IPS-18a (cell line): ENCODE measurements at regions not wholly inside any gene's neighbourhood (a gene's known extent, or its start where the extent isn't known, plus 50 kb on each side); places are given as distances from the start of the nearest gene placed in this dataset.

Source experiments
- H3K27ac ChIP-seq: one replicate; pipeline ENCODE4 v1.5.1; 2013; ENCODE audit warnings: low read length
- H3K27me3 ChIP-seq: one replicate; pipeline ENCODE4 v1.6.1; 2013; ENCODE audit warnings: mild to moderate bottlenecking, low read length; ENCODE audit not compliant: control insufficient read depth, insufficient read depth
- H3K36me3 ChIP-seq: one replicate; pipeline ENCODE4 v1.6.1; 2013; ENCODE audit warnings: low read depth, low read length; ENCODE audit not compliant: control insufficient read depth
- H3K4me1 ChIP-seq: one replicate; pipeline ENCODE4 v1.6.1; 2013; ENCODE audit warnings: low read depth, low read length; ENCODE audit not compliant: control insufficient read depth
- H3K4me3 ChIP-seq: one replicate; pipeline ENCODE4 v1.5.1; 2013; ENCODE audit warnings: low read length
- H3K9ac ChIP-seq: one replicate; pipeline ENCODE4 v1.6.1; 2013; ENCODE audit warnings: mild to moderate bottlenecking, low read length, moderate library complexity
- H3K9me3 ChIP-seq: one replicate; pipeline ENCODE4 v1.6.1; 2013; ENCODE audit warnings: low read depth, low read length; ENCODE audit not compliant: control insufficient read depth

- H3K4me3 ChIP-seq: no peak overlapping the region
These were observed 1111.9 kb upstream of the GYPC start for GRCh38 chr2:125543968-125544514.

GRCh38 chr2:125553768-125554167 lies 1102.2 kb upstream of the GYPC start:
- no peak overlapping the region for H3K4me3 ChIP-seq
- H3K27ac ChIP-seq: no peak overlapping the region
- no peak overlapping the region for H3K9ac ChIP-seq
- H3K9me3 ChIP-seq: no peaks in the 10 kb centered on the region
- no peaks in the 10 kb centered on the region for H3K27me3 ChIP-seq
- H3K36me3 ChIP-seq: no peaks in the 10 kb centered on the region
- H3K4me1 ChIP-seq: no peaks in the 10 kb centered on the region

More at GRCh38 chr2:125543968-125544514, 1111.9 kb upstream of the GYPC start:
- H3K27me3 ChIP-seq: no peaks in the 10 kb centered on the region
- no peaks in the 10 kb centered on the region for H3K9me3 ChIP-seq
- H3K4me1 ChIP-seq: no peaks in the 10 kb centered on the region
- H3K27ac ChIP-seq: no peak overlapping the region
- H3K36me3 ChIP-seq: no peaks in the 10 kb centered on the region
- H3K9ac ChIP-seq: no peak overlapping the region

GRCh38 chr2:125554956-125555355 lies 1101.0 kb upstream of the GYPC start:
- Histone ChIP-seq H3K36me3 (no peaks in the 10 kb centered on the region), H3K27ac (no peak overlapping the region), H3K4me3 (no peak overlapping the region), H3K27me3 (no peaks in the 10 kb centered on the region), H3K4me1 (no peaks in the 10 kb centered on the region), H3K9me3 (no peaks in the 10 kb centered on the region), H3K9ac (no peak overlapping the region)

- H3K27me3 ChIP-seq: no peaks in the 10 kb centered on the region
- H3K27ac ChIP-seq: no peak overlapping the region
- H3K9me3 ChIP-seq: no peaks in the 10 kb centered on the region
- H3K36me3 ChIP-seq: no peaks in the 10 kb centered on the region
- H3K9ac ChIP-seq: no peak overlapping the region
- no peaks in the 10 kb centered on the region for H3K4me1 ChIP-seq
- no peak overlapping the region for H3K4me3 ChIP-seq
These were observed 1096.8 kb upstream of the GYPC start for GRCh38 chr2:125559186-125559585.

GRCh38 chr2:125560855-125561254 lies 1095.1 kb upstream of the GYPC start:
- no peak overlapping the region for H3K4me3 ChIP-seq
- H3K27me3 ChIP-seq: no peaks in the 10 kb centered on the region
- no peak overlapping the region for H3K9ac ChIP-seq
- H3K36me3 ChIP-seq: no peaks in the 10 kb centered on the region
- no peak overlapping the region for H3K27ac ChIP-seq
- no peaks in the 10 kb centered on the region for H3K9me3 ChIP-seq
- no peaks in the 10 kb centered on the region for H3K4me1 ChIP-seq

- H3K4me3 ChIP-seq: no peak overlapping the region
- H3K36me3 ChIP-seq: no peaks in the 10 kb centered on the region
- H3K9me3 ChIP-seq: no peaks in the 10 kb centered on the region
- H3K4me1 ChIP-seq: no peaks in the 10 kb centered on the region
- no peaks in the 10 kb centered on the region for H3K27me3 ChIP-seq
- no peak overlapping the region for H3K9ac ChIP-seq
- no peak overlapping the region for H3K27ac ChIP-seq
These were observed 1094.7 kb upstream of the GYPC start for GRCh38 chr2:125561302-125561701.

- Histone ChIP-seq H3K9me3 (no peaks in the 10 kb centered on the region), H3K27ac (no peak overlapping the region), H3K9ac (no peak overlapping the region), H3K4me3 (no peak overlapping the region), H3K4me1 (no peaks in the 10 kb centered on the region), H3K36me3 (no peaks in the 10 kb centered on the region), H3K27me3 (no peaks in the 10 kb centered on the region)
These were observed 1093.0 kb upstream of the GYPC start for GRCh38 chr2:125562924-125563323.

- no peaks in the 10 kb centered on the region for H3K36me3 ChIP-seq
- no peaks in the 10 kb centered on the region for H3K27me3 ChIP-seq
- no peak overlapping the region for H3K27ac ChIP-seq
- no peaks in the 10 kb centered on the region for H3K4me1 ChIP-seq
- no peak overlapping the region for H3K4me3 ChIP-seq
- no peak overlapping the region for H3K9ac ChIP-seq
- no peaks in the 10 kb centered on the region for H3K9me3 ChIP-seq
These were observed 1091.5 kb upstream of the GYPC start for GRCh38 chr2:125564471-125564870.

- Histone ChIP-seq H3K9me3 (no peaks in the 10 kb centered on the region), H3K36me3 (no peaks in the 10 kb centered on the region), H3K27ac (no peak overlapping the region), H3K27me3 (no peaks in the 10 kb centered on the region), H3K4me3 (no peak overlapping the region), H3K9ac (no peak overlapping the region), H3K4me1 (no peaks in the 10 kb centered on the region)
These were observed 1089.5 kb upstream of the GYPC start for GRCh38 chr2:125566422-125566821.

GRCh38 chr2:125567100-125567499 lies 1088.9 kb upstream of the GYPC start:
- no peaks in the 10 kb centered on the region for H3K4me1 ChIP-seq
- no peaks in the 10 kb centered on the region for H3K27me3 ChIP-seq
- no peak overlapping the region for H3K4me3 ChIP-seq
- no peaks in the 10 kb centered on the region for H3K36me3 ChIP-seq
- H3K9me3 ChIP-seq: no peaks in the 10 kb centered on the region
- no peak overlapping the region for H3K27ac ChIP-seq
- no peak overlapping the region for H3K9ac ChIP-seq

GRCh38 chr2:125572660-125573059 lies 1083.3 kb upstream of the GYPC start:
- Histone ChIP-seq H3K9me3 (no peaks in the 10 kb centered on the region), H3K27me3 (no peaks in the 10 kb centered on the region), H3K4me3 (no peak overlapping the region)

GRCh38 chr2:125573432-125573831 lies 1082.5 kb upstream of the GYPC start:
- H3K36me3 ChIP-seq: no peaks in the 10 kb centered on the region
- no peaks in the 10 kb centered on the region for H3K9me3 ChIP-seq
- no peak overlapping the region for H3K4me3 ChIP-seq
- H3K27ac ChIP-seq: no peak overlapping the region
- H3K4me1 ChIP-seq: no peaks in the 10 kb centered on the region
- no peak overlapping the region for H3K9ac ChIP-seq
- H3K27me3 ChIP-seq: no peaks in the 10 kb centered on the region

More at GRCh38 chr2:125572660-125573059, 1083.3 kb upstream of the GYPC start:
- Histone ChIP-seq H3K27ac (no peak overlapping the region), H3K36me3 (no peaks in the 10 kb centered on the region), H3K4me1 (no peaks in the 10 kb centered on the region), H3K9ac (no peak overlapping the region)
